Activated CD8-positive, alpha-beta T cell treated with anti-CD3 and anti-CD28 coated beads for 36 hours (primary cell): ENCODE measurements at regions not wholly inside any gene's neighbourhood (a gene's known extent, or its start where the extent isn't known, plus 50 kb on each side); places are given as distances from the start of the nearest gene placed in this dataset.

Experiments
- ATAC-seq: fragments of 200-7000 bp; cut with Tn5 transposase; one replicate; pipeline ENCODE4 v1.10.0; 2021; ENCODE audit warnings: mild to moderate bottlenecking, moderate library complexity
- CTCF ChIA-PET: fragments of 350-600 bp; sonication (Branson Sonifier 250); formaldehyde crosslinking; loops from one replicate; lab custom pipeline; 2021; ENCODE audit warnings: antibody characterized with exemption; lab: Charles Lee
- POLR2A ChIA-PET: fragments of 350-600 bp; sonication (Branson Sonifier 250); formaldehyde crosslinking; loops from one replicate; lab custom pipeline; 2021; ENCODE audit warnings: antibody characterized with exemption; lab: Charles Lee
- DNase-seq: peaks from one replicate; pipeline ENCODE4 v3.0.0-alpha.2; 2020
- H3K27ac Mint-ChIP-seq: one replicate; pipeline ENCODE4 v1.8.0; 2021; ENCODE audit warnings: mild to moderate bottlenecking, mixed read lengths
- H3K27me3 Mint-ChIP-seq: one replicate; pipeline ENCODE4 v1.8.0; 2021; ENCODE audit warnings: mixed read lengths
- H3K36me3 Mint-ChIP-seq: one replicate; pipeline ENCODE4 v1.8.0; 2021; ENCODE audit warnings: low read depth, mixed read lengths
- H3K4me1 Mint-ChIP-seq: one replicate; pipeline ENCODE4 v1.8.0; 2021; ENCODE audit warnings: low read depth, mixed read lengths
- H3K4me3 Mint-ChIP-seq: one replicate; pipeline ENCODE4 v1.8.0; 2021; ENCODE audit warnings: mild to moderate bottlenecking, moderate library complexity, mixed read lengths
- H3K9me3 Mint-ChIP-seq: one replicate; pipeline ENCODE4 v1.8.0; 2021; ENCODE audit warnings: mixed read lengths
- intact Hi-C: fragments of 100-400 bp; cut with micrococcal nuclease; formaldehyde crosslinking; loops from one replicate; pipeline ENCODE4 v1.10.0; 2022
- TF ChIP-seq, protein P1 (sequence below): fragments of 200-600 bp; IDR thresholded peaks from one replicate; pipeline ENCODE4 v1.8.0; 2022; ENCODE audit warnings: antibody characterized with exemption, mild to moderate bottlenecking

DNA sequence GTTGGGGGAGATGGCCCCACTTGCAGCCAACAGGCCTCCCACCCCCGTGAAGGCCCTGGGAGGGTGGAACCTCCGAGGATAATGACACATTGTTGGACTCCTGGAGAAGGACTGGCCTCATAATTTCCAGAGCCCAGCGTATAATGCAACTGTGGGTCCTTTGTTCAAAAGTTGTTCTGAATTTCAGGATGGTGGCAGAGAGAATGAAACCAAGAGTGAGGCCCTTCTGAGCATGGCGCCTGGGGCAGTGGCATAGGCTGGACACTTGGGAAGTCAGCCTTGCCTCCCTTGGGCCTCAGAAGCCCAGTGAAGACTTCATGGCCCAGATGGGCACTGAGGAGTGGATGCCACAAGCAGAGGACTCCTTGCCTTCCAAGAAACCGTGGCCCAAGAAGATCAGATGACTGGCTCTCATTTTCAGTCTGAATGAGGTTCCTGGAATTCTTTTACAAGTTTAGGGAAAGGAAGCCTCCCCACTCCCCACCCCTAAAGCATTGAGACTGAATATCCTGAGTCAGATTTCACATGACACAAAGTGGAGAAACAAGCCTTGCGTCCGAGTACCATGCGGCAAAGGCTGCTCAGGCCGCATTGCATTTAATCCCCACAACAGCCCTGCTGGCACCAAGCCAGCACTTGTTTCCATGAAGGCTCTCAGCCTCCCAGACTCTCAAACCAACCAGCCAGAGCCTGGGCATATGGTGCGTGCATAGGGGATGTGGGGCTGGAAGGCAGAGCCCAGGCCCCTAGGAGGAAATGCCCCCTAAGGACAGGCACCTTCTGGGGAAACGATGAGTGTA lies 96.7 kb upstream of the SMIM23 start:
- no peaks in the 10 kb centered on the region for H3K27me3 Mint-ChIP-seq
- intact Hi-C loops = no loop called here
- no peaks in the 10 kb centered on the region for H3K4me1 Mint-ChIP-seq
- no peaks in the 10 kb centered on the region for H3K9me3 Mint-ChIP-seq
- ChIA-PET CTCF (no interaction called here), POLR2A (no interaction called here)
- TF ChIP-seq, protein P1, sequence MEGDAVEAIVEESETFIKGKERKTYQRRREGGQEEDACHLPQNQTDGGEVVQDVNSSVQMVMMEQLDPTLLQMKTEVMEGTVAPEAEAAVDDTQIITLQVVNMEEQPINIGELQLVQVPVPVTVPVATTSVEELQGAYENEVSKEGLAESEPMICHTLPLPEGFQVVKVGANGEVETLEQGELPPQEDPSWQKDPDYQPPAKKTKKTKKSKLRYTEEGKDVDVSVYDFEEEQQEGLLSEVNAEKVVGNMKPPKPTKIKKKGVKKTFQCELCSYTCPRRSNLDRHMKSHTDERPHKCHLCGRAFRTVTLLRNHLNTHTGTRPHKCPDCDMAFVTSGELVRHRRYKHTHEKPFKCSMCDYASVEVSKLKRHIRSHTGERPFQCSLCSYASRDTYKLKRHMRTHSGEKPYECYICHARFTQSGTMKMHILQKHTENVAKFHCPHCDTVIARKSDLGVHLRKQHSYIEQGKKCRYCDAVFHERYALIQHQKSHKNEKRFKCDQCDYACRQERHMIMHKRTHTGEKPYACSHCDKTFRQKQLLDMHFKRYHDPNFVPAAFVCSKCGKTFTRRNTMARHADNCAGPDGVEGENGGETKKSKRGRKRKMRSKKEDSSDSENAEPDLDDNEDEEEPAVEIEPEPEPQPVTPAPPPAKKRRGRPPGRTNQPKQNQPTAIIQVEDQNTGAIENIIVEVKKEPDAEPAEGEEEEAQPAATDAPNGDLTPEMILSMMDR = no peak
- DNase-seq (no peak), ATAC-seq (no peak)
- H3K36me3 Mint-ChIP-seq = no peaks in the 10 kb centered on the region
- H3K27ac Mint-ChIP-seq = no peak overlapping the region
- no peak overlapping the region for H3K4me3 Mint-ChIP-seq

DNA sequence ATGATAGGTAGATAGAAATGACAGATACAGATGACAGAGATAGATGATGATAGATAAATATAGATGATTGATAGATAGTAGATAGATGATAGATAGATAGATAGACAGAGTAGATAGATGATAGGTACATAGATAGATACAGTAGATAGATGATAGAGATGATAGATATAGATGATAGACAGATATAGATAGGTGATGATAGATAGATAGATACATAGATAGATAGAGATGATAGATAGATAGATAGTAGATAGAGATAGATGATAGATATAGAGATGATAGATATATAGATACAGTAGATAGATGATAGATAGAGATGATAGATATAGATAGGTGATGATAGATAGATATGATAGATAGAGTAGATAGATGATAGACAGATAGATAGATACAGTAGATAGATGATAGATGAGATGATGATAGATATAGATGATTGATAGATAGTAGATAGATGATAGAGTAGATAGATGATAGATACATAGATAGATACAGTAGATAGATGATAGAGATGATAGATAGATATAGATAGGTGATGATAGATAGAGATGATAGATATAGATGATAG lies 95.7 kb upstream of the SMIM23 start:
- Mint-ChIP-seq H3K27me3 (no peaks in the 10 kb centered on the region), H3K4me3 (no peak overlapping the region), H3K9me3 (no peaks in the 10 kb centered on the region), H3K4me1 (no peaks in the 10 kb centered on the region), H3K27ac (no peak overlapping the region), H3K36me3 (no peaks in the 10 kb centered on the region)
- TF ChIP-seq, protein P1 = peak; percentile 22
- intact Hi-C loops = no loop called here
- ATAC-seq = no peak
- ChIA-PET POLR2A (no interaction called here), CTCF (no interaction called here)
- DNase-seq = no peak

DNA sequence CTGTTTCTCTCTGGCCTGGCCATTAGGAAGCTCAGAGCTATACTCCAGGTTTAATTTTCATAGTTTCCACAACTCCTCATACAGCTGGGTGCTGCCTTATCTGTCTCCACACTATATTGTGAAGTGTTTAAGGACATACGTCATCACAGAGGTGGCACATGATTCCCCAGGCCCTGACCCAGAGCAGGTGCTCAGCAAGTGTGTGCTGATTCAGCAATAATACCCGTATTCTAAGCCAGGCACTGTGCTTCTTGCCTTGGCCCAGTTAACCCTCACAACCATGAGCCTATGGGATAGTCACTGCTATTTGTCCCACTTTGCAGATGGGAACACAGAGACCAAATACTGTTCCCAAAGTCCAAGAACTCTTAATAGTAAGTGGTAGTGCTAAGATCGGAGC lies 93.5 kb upstream of the SMIM23 start:
- Mint-ChIP-seq H3K4me3 (no peak overlapping the region), H3K4me1 (no peaks in the 10 kb centered on the region), H3K27me3 (no peaks in the 10 kb centered on the region), H3K9me3 (no peaks in the 10 kb centered on the region), H3K36me3 (no peaks in the 10 kb centered on the region), H3K27ac (no peak overlapping the region)
- ATAC-seq (no peak), DNase-seq (no peak)
- TF ChIP-seq, protein P1 = no peak
- CTCF ChIA-PET = no interaction called here
- intact Hi-C loops = no loop called here
- POLR2A ChIA-PET = no interaction called here

DNA sequence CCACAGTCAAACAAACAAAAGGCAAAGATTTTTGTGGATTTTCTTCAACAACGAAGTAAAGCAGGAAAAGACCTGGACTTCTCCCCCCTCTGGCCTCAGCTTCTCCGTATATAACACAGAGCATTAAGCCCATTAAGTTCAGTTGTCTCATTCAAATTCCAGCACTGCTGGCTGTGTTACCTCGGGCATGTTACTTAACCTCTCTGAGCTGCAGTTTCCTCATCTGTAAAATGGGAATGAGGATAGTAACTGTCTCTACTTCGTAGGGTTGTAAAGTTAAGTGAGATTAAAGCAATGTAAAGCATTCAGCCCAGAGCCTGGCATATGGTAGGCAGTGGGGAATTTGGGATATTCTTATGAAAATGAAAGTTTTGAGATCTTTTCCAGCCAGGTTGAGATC lies 92.7 kb upstream of the SMIM23 start:
- no peak for ATAC-seq
- Mint-ChIP-seq H3K4me1 (no peaks in the 10 kb centered on the region), H3K36me3 (no peaks in the 10 kb centered on the region), H3K27ac (no peak overlapping the region), H3K27me3 (no peaks in the 10 kb centered on the region), H3K4me3 (no peak overlapping the region), H3K9me3 (no peaks in the 10 kb centered on the region)
- POLR2A ChIA-PET = no interaction called here
- no peak for DNase-seq
- CTCF ChIA-PET = no interaction called here
- TF ChIP-seq, protein P1 = no peak
- intact Hi-C loops = no loop called here

DNA sequence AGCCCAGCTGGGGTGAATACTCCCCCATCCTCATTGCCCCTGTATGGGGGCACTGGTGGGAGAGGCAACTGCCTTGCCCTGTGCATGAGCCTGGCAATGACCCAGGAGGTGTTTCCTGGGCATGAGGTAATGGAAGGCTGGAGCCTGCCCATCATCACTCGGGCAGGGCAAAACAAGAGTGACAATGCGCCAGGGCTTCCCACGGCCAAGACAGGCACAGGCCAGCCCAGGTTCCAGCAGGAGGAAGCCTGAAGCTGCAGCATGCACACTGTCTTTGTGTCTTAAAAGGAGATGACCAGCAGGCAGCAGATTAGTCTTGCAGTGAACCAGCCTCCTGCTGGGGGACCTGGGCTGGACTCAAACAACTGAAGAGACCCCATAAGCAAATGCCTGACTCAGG lies 92.2 kb upstream of the SMIM23 start:
- ATAC-seq (no peak), DNase-seq (no peak)
- no peak overlapping the region for H3K27ac Mint-ChIP-seq
- ChIA-PET POLR2A (no interaction called here), CTCF (no interaction called here)
- no peak overlapping the region for H3K4me3 Mint-ChIP-seq
- TF ChIP-seq, protein P1 = no peak
- intact Hi-C loops = no loop called here
- no peaks in the 10 kb centered on the region for H3K9me3 Mint-ChIP-seq
- no peaks in the 10 kb centered on the region for H3K27me3 Mint-ChIP-seq
- no peaks in the 10 kb centered on the region for H3K4me1 Mint-ChIP-seq
- no peaks in the 10 kb centered on the region for H3K36me3 Mint-ChIP-seq
